OCI-LY7 (cell line): ENCODE measurements at regions not wholly inside any gene's neighbourhood (a gene's known extent, or its start where the extent isn't known, plus 50 kb on each side); places are given as distances from the start of the nearest gene placed in this dataset.

Experiments used
- CTCF ChIP-seq: fragments of 200-600 bp; sonication (generic); conservative IDR thresholded peaks from 2 replicates; pipeline ENCODE4 v1.5.1; 2014; ENCODE audit warnings: mild to moderate bottlenecking, antibody characterized with exemption, low read length, moderate library complexity, mixed read lengths
- EZH2phosphoT487 ChIP-seq: fragments of 200-600 bp; sonication (generic); IDR thresholded peaks from 2 replicates; pipeline ENCODE4 v1.6.1; 2018; ENCODE audit warnings: low read depth, borderline replicate concordance, mild to moderate bottlenecking, mixed run types, antibody characterized with exemption, low read length, moderate library complexity, mixed read lengths

DNA sequence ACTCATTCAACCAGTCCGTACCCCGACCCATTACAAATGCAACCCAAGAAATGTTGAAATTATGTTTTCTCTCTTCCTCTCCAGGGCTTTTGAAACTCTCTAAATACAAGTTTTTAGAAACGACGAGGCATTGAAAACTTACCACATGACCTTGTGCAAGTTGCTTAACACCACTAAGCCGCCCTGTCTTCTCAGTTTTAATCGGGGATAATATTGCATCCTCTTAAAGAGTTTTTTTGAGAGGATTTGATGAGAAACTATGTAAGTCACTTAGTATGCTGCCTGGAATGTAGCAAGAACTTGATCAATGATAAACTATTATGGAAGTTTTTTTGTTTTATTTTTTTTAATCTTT is 149.0 kb upstream of the FAM20A start:
- TF ChIP-seq CTCF (no peak), EZH2phosphoT487 (no peak)
